ENCODE measurements at regions not wholly inside any gene's neighbourhood (a gene's known extent, or its start where the extent isn't known, plus 50 kb on each side); places are given as distances from the start of the nearest gene placed in this dataset.

GRCh38 chr12:30180602-30181001 is 396.9 kb upstream of the TMTC1 start:
- TF ChIP-seq CTCF (IDR thresholded peaks at IDR 0.05; ENCODE audit: insufficient read depth, low read depth, low read length) (no peak), EZH2 (IDR thresholded peaks at IDR 0.05; ENCODE audit: insufficient read depth, low read length) (no peak)
